Activated CD4-positive, alpha-beta T cell treated with anti-CD3 and anti-CD28 coated beads, Interleukin-2, amount 10 ng/mL, durations not matched to agents 24 days and 14 days (primary cell): ENCODE measurements at regions not wholly inside any gene's neighbourhood (a gene's known extent, or its start where the extent isn't known, plus 50 kb on each side); places are given as distances from the start of the nearest gene placed in this dataset.

Experiments used
- DNase-seq: peaks from one replicate; pipeline ENCODE4 v3.0.0; 2022
- H3K27ac Mint-ChIP-seq: one replicate; pipeline ENCODE4 v1.8.0; 2022; ENCODE audit warnings: mild to moderate bottlenecking, mixed read lengths
- H3K27me3 Mint-ChIP-seq: one replicate; pipeline ENCODE4 v1.8.0; 2022; ENCODE audit warnings: mixed read lengths
- H3K36me3 Mint-ChIP-seq: one replicate; pipeline ENCODE4 v1.8.0; 2022; ENCODE audit warnings: low read depth, mild to moderate bottlenecking, mixed read lengths
- H3K4me1 Mint-ChIP-seq: one replicate; pipeline ENCODE4 v1.8.0; 2021; ENCODE audit warnings: mixed read lengths
- H3K4me3 Mint-ChIP-seq: one replicate; pipeline ENCODE4 v1.8.0; 2022; ENCODE audit warnings: mild to moderate bottlenecking, moderate library complexity, mixed read lengths
- H3K9me3 Mint-ChIP-seq: one replicate; pipeline ENCODE4 v1.8.0; 2021; ENCODE audit warnings: mixed read lengths
- intact Hi-C: fragments of 100-400 bp; cut with micrococcal nuclease; formaldehyde crosslinking; loops from one replicate; pipeline ENCODE4 v1.15.1; 2023

DNA sequence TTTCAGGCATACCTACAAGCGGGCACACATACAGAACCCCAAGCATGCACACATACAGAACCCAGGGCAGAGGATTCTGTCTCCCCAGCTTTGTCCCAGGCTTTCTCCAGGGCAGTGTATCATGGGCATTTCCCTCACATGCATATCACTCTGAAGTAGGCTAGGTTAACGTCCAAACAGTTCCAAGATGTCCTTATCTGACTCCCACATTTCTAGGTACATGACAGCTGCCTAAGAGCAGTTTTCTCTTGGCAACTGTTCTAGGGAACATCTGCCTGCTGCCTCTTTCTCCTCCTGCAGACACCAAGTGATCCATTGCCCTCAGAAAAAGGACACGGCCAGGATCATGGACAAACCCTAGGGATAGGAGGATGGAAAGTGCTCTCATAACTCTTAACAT, 84.9 kb upstream of the NR3C1 start:
- DNase-seq, result no peak
- Mint-ChIP-seq H3K4me3 (no peak overlapping the region), H3K4me1 (no peaks in the 10 kb centered on the region), H3K27ac (no peak overlapping the region), H3K36me3 (no peaks in the 10 kb centered on the region), H3K27me3 (no peaks in the 10 kb centered on the region), H3K9me3 (peaks cover 17% of the 10 kb centered on the region)
- intact Hi-C loops, result no loop called here

- Mint-ChIP-seq H3K27ac (no peak overlapping the region), H3K4me3 (no peak overlapping the region), H3K27me3 (no peaks in the 10 kb centered on the region), H3K9me3 (peaks cover 8% of the 10 kb centered on the region), H3K4me1 (no peaks in the 10 kb centered on the region), H3K36me3 (no peaks in the 10 kb centered on the region)
- intact Hi-C loops, result no loop called here
- DNase-seq, result no peak
Measured at GRCh38 chr5:143484601-143485000, 81.1 kb upstream of the NR3C1 start.

GRCh38 chr5:143481697-143482531, 78.4 kb upstream of the NR3C1 start:
- H3K27ac Mint-ChIP-seq, result no peak overlapping the region
- H3K36me3 Mint-ChIP-seq, result no peaks in the 10 kb centered on the region
- H3K4me1 Mint-ChIP-seq, result no peaks in the 10 kb centered on the region
- peaks cover 8% of the 10 kb centered on the region for H3K9me3 Mint-ChIP-seq
- H3K4me3 Mint-ChIP-seq, result no peak overlapping the region
- no peak for DNase-seq
- H3K27me3 Mint-ChIP-seq, result no peaks in the 10 kb centered on the region
- intact Hi-C loops, result no loop called here

DNA sequence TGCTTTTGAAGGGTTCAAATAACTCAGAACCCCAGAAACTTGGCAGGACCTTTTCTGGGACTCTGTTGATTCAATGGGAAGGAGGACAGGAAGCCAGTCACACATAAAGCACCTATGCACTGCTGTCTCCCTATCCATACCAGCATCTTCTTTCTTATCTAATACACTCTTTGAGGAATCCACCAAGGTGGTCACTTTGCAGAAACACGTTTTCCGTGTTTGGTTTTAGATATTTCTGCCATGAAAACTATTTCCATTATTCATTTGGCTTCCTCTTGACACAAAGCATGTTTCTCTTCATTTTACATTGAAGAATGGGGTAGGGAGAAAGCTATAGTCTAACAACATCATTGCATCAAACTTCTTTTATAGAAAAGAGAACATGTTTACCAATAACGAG, 76.5 kb upstream of the NR3C1 start:
- no peaks in the 10 kb centered on the region for H3K36me3 Mint-ChIP-seq
- H3K27ac Mint-ChIP-seq, result no peak overlapping the region
- intact Hi-C loops, result no loop called here
- H3K9me3 Mint-ChIP-seq, result peaks cover 5% of the 10 kb centered on the region
- no peak for DNase-seq
- H3K27me3 Mint-ChIP-seq, result no peaks in the 10 kb centered on the region
- H3K4me3 Mint-ChIP-seq, result no peak overlapping the region
- no peaks in the 10 kb centered on the region for H3K4me1 Mint-ChIP-seq

DNA sequence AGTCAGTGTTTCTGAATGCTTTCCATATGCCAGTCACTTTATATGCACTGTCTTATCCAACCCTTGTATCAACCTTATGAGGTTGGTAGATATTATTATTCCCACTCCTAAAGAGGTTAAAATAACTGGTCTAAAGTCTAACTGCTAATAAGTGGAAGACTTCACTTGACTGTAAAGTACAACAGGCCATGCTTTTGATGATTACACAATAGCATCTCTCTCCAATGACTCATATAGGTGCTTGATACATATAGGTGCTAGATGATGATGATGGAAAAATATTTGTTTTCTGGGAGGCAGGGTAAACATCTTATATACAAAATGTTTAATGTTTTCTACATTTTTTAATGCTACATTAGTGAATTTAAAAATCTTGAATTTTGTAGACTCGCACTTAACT, 75.9 kb upstream of the NR3C1 start:
- no peaks in the 10 kb centered on the region for H3K9me3 Mint-ChIP-seq
- H3K4me3 Mint-ChIP-seq, result no peak overlapping the region
- no peak overlapping the region for H3K27ac Mint-ChIP-seq
- intact Hi-C loops, result no loop called here
- no peak for DNase-seq
- H3K27me3 Mint-ChIP-seq, result no peaks in the 10 kb centered on the region
- H3K36me3 Mint-ChIP-seq, result no peaks in the 10 kb centered on the region
- no peaks in the 10 kb centered on the region for H3K4me1 Mint-ChIP-seq

GRCh38 chr5:143476601-143477211, 73.2 kb upstream of the NR3C1 start:
- Mint-ChIP-seq H3K4me3 (no peak overlapping the region), H3K36me3 (no peaks in the 10 kb centered on the region), H3K27me3 (no peaks in the 10 kb centered on the region), H3K27ac (no peak overlapping the region), H3K4me1 (no peaks in the 10 kb centered on the region), H3K9me3 (no peaks in the 10 kb centered on the region)
- intact Hi-C loops, result no loop called here
- no peak for DNase-seq

DNA sequence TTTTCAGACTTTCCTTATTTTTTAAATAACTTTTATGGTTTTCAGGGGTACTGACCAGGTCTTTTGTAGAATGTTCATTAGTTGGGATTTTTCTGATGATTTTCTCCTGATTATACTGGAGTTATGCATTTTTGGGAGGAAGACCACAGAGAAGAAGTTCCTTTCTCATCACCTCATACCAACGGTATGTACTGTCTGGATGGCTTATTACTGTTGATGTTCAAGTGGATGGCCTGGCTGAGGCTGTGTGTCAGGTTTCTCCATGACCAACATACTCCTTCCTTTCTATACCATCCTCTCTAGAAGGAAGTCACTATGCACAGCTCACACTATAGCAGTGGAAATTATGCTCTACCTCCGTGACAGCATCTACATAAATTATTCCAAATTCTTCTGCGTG, 71.1 kb upstream of the NR3C1 start:
- no peaks in the 10 kb centered on the region for H3K4me1 Mint-ChIP-seq
- no peak overlapping the region for H3K4me3 Mint-ChIP-seq
- H3K9me3 Mint-ChIP-seq, result peaks cover 3% of the 10 kb centered on the region
- intact Hi-C loops, result no loop called here
- no peaks in the 10 kb centered on the region for H3K36me3 Mint-ChIP-seq
- no peaks in the 10 kb centered on the region for H3K27me3 Mint-ChIP-seq
- H3K27ac Mint-ChIP-seq, result no peak overlapping the region
- DNase-seq, result no peak

DNA sequence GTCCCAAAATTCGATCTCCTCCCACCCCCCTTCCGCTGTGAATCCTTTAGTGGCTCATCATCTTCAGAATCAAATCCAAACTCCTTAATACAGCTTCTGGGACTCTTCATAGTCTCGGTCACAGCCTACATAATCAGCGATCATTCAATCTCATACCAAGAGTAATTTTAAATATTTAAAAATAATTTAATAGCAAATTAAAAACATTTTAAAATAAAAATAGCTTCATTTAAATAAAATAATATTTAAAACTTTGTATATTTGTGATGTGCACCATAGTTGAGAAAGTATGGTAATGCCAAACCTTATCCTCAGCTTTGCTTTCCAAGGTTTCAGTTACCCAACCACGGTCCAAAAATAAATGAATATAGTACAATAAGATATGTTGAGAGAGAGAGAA, 70.0 kb upstream of the NR3C1 start:
- H3K4me1 Mint-ChIP-seq, result no peaks in the 10 kb centered on the region
- H3K27me3 Mint-ChIP-seq, result no peaks in the 10 kb centered on the region
- DNase-seq, result no peak
- no peaks in the 10 kb centered on the region for H3K36me3 Mint-ChIP-seq
- peaks cover 3% of the 10 kb centered on the region for H3K9me3 Mint-ChIP-seq
- H3K4me3 Mint-ChIP-seq, result no peak overlapping the region
- no peak overlapping the region for H3K27ac Mint-ChIP-seq
- intact Hi-C loops, result no loop called here

DNA sequence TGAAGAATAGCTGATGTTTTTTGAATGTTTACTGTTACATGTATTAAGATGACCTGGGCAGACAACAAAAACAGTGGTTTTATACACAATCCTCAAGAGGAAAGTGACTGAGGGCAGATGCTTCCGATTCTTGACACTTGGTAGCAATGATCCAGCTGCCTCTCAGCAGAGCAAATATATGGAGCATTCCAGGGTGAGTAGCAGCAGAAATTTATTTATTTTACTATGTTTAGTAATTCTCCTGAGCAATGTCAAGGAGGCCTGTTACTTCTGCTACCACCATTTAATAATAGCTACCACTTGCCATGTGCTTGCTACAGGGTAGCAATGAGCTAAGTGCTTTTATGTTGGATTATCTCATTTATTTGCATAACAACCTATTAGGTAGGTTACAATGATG, 69.1 kb upstream of the NR3C1 start:
- DNase-seq, result no peak
- no peaks in the 10 kb centered on the region for H3K36me3 Mint-ChIP-seq
- intact Hi-C loops, result no loop called here
- H3K27ac Mint-ChIP-seq, result no peak overlapping the region
- H3K9me3 Mint-ChIP-seq, result peaks cover 3% of the 10 kb centered on the region
- H3K4me3 Mint-ChIP-seq, result no peak overlapping the region
- no peaks in the 10 kb centered on the region for H3K4me1 Mint-ChIP-seq
- no peaks in the 10 kb centered on the region for H3K27me3 Mint-ChIP-seq

DNA sequence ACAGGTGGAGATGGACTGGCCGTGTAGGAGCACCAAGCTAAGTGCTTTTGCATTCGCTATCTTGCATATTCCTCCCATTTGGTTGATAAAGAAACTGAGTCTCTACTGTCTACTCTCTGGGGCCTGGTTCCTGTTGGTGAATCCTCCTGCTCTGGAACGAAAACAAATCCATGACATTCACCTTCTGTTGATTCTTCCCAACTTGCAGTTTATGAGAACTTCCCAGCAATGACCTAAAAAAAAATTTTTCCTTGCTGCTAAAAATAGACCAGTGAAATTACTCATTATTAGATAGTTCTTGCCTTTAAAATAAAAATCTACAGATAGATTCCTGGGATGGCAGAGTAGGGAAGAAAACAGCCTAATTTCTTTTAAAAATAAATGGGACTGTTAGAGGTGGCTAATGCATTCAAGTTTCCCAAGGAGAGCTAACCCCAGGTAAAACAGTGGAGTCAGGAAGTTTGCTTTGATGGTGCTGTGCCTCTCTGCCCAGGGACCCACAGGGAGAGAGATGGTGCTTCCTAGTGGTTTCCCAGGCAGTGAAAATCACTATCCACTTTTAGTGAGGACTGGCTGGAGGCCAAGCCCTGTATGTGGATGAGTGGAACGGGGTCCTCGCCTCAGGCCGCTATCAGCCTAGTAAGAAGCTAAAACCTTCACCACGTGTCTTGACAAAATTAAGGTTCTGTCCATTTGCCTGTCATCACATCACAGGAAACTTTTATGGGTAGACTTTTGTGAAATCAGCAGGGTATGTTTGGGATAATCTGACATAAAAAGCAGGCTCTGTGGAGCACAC, 68.4 kb upstream of the NR3C1 start:
- Mint-ChIP-seq H3K9me3 (peaks cover 3% of the 10 kb centered on the region), H3K36me3 (no peaks in the 10 kb centered on the region), H3K4me3 (no peak overlapping the region), H3K4me1 (no peaks in the 10 kb centered on the region), H3K27me3 (no peaks in the 10 kb centered on the region), H3K27ac (no peak overlapping the region)
- DNase-seq, result no peak
- intact Hi-C loops, result no loop called here

DNA sequence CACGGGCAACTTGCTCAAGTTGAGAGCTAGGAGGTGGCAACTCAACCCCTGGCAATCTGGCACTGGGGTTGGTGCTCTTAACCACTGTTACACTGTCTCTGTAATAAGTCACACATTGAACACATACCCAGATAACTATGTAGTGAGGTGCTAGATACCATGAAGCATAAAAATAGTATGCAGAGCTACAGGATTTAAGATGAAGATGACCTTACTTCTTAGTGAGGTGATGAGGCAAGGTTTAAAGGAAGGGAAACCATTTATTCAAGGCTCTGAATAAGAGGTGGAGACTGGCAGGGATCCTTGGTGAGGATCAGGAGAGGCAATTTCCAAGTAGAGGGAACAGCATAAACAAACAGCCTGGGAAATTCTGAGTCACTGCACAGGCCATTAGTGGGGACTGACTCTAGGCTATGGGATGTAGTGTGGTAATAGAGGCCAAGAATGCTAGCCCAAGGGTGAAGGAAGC, 67.6 kb upstream of the NR3C1 start:
- DNase-seq, result no peak
- intact Hi-C loops, result no loop called here
- Mint-ChIP-seq H3K4me1 (no peaks in the 10 kb centered on the region), H3K27me3 (no peaks in the 10 kb centered on the region), H3K4me3 (no peak overlapping the region), H3K9me3 (peaks cover 3% of the 10 kb centered on the region), H3K36me3 (no peaks in the 10 kb centered on the region), H3K27ac (no peak overlapping the region)

- no peak overlapping the region for H3K4me3 Mint-ChIP-seq
- no peaks in the 10 kb centered on the region for H3K36me3 Mint-ChIP-seq
- intact Hi-C loops, result no loop called here
- H3K27me3 Mint-ChIP-seq, result no peaks in the 10 kb centered on the region
- H3K27ac Mint-ChIP-seq, result no peak overlapping the region
- no peaks in the 10 kb centered on the region for H3K4me1 Mint-ChIP-seq
- DNase-seq, result no peak
- peaks cover 3% of the 10 kb centered on the region for H3K9me3 Mint-ChIP-seq
Measured at GRCh38 chr5:143470120-143470519, 66.6 kb upstream of the NR3C1 start.

GRCh38 chr5:143469125-143469524, 65.6 kb upstream of the NR3C1 start:
- no peak overlapping the region for H3K4me3 Mint-ChIP-seq
- no peaks in the 10 kb centered on the region for H3K36me3 Mint-ChIP-seq
- intact Hi-C loops, result no loop called here
- DNase-seq, result no peak
- H3K27me3 Mint-ChIP-seq, result no peaks in the 10 kb centered on the region
- no peak overlapping the region for H3K27ac Mint-ChIP-seq
- no peaks in the 10 kb centered on the region for H3K4me1 Mint-ChIP-seq
- peaks cover 3% of the 10 kb centered on the region for H3K9me3 Mint-ChIP-seq

- Mint-ChIP-seq H3K9me3 (peaks cover 3% of the 10 kb centered on the region), H3K4me1 (no peaks in the 10 kb centered on the region), H3K4me3 (no peak overlapping the region), H3K36me3 (no peaks in the 10 kb centered on the region), H3K27ac (no peak overlapping the region), H3K27me3 (no peaks in the 10 kb centered on the region)
- intact Hi-C loops, result no loop called here
- no peak for DNase-seq
Measured at GRCh38 chr5:143466632-143467031, 63.1 kb upstream of the NR3C1 start.
